B cell (primary cell): ENCODE measurements at regions not wholly inside any gene's neighbourhood (a gene's known extent, or its start where the extent isn't known, plus 50 kb on each side); places are given as distances from the start of the nearest gene placed in this dataset.

ENCODE experiments used
- ATAC-seq: fragments of 200-7000 bp; cut with Tn5 transposase; one replicate; pipeline ENCODE4 v1.10.0; 2021; ENCODE audit warnings: low read depth, mild to moderate bottlenecking, moderate number of reproducible peaks, moderate library complexity
- CTCF ChIA-PET: fragments of 350-600 bp; sonication (Branson Sonifier 250); formaldehyde crosslinking; loops from one replicate; lab custom pipeline; 2021; ENCODE audit warnings: antibody characterized with exemption, inconsistent platforms; lab: Charles Lee
- POLR2A ChIA-PET: fragments of 350-600 bp; sonication (Branson Sonifier 250); formaldehyde crosslinking; loops from one replicate; lab custom pipeline; 2021; ENCODE audit warnings: antibody characterized with exemption; lab: Charles Lee
- DNase-seq: peaks from one replicate; pipeline ENCODE4 v3.0.0; 2013
- H2AFZ ChIP-seq: 2 replicates; pipeline ENCODE4 v1.6.1; 2012; ENCODE audit warnings: mild to moderate bottlenecking, low read depth, low read length; ENCODE audit not compliant: insufficient read depth, poor library complexity, severe bottlenecking
- H3K27ac ChIP-seq, 2 donors: 1 replicate in 1 of 2; 2 replicates in 1 of 2; pipeline ENCODE4 v1.5.1; 2012 to 2013; ENCODE audit warnings: low read length in 2 of 2, mild to moderate bottlenecking in 2 of 2, moderate library complexity in 1 of 2
- H3K27me3 ChIP-seq, 4 experiments: fragments of 200-600 bp in 1 of 4; sonication (generic) in 1 of 4; replicated peaks in 1 of 4; 1 replicate in 2 of 4; 2 replicates in 2 of 4; pipeline versions ENCODE4 v1.6.1 to v1.7.0; 2013 to 2016; ENCODE audit warnings: low read length in 3 of 4, mild to moderate bottlenecking in 2 of 4, mixed read lengths in 1 of 4, moderate library complexity in 1 of 4; ENCODE audit not compliant: insufficient read depth in 4 of 4, control insufficient read depth in 3 of 4; ENCODE audit errors: control extremely low read depth in 1 of 4
- H3K36me3 ChIP-seq, 2 experiments: replicated peaks in 1 of 2; 1 replicate in 1 of 2; 2 replicates in 1 of 2; pipeline versions ENCODE4 v1.6.1 to v1.7.1; 2013; ENCODE audit warnings: low read length in 1 of 2; ENCODE audit not compliant: insufficient read depth in 2 of 2, control insufficient read depth in 1 of 2; ENCODE audit errors: control extremely low read depth in 1 of 2, extremely low read depth in 1 of 2
- H3K4me1 ChIP-seq, 2 donors: fragments of 200-600 bp in 1 of 2; sonication (generic) in 1 of 2; 1 replicate in 1 of 2; 2 replicates in 1 of 2; pipeline versions ENCODE4 v1.5.1 to v1.6.1; 2013 to 2017; ENCODE audit warnings: low read length in 2 of 2; ENCODE audit not compliant: control insufficient read depth in 2 of 2, insufficient read depth in 2 of 2
- H3K4me2 ChIP-seq: replicated peaks from 2 replicates; pipeline ENCODE3; 2012; ENCODE audit warnings: mild to moderate bottlenecking, low read depth, low read length; ENCODE audit not compliant: poor library complexity, severe bottlenecking
- H3K4me3 ChIP-seq, 5 experiments: fragments of 200-600 bp in 1 of 5; sonication (generic) in 1 of 5; 1 replicate in 3 of 5; 2 replicates in 2 of 5; pipeline versions ENCODE4 v1.5.1 to v1.7.0; 2011 to 2016; ENCODE audit warnings: low read length in 4 of 5, mild to moderate bottlenecking in 4 of 5, low read depth in 2 of 5, control low read depth in 1 of 5, moderate library complexity in 1 of 5; ENCODE audit not compliant: insufficient read depth in 1 of 5; ENCODE audit errors: control extremely low read depth in 1 of 5, extremely low read depth in 1 of 5
- H3K79me2 ChIP-seq: fragments of 200-600 bp; sonication (generic); one replicate; pipeline ENCODE4 v1.6.0; 2016; ENCODE audit warnings: low read length; ENCODE audit not compliant: control insufficient read depth, insufficient read depth
- H3K9ac ChIP-seq: fragments of 200-600 bp; sonication (generic); 2 replicates; pipeline ENCODE4 v1.6.1; 2017; ENCODE audit warnings: mild to moderate bottlenecking, low read length, moderate library complexity
- H3K9me3 ChIP-seq, 3 donors: one replicate each; pipeline versions ENCODE4 v1.6.1 to v1.7.1; 2013; ENCODE audit warnings: low read length in 2 of 3; ENCODE audit not compliant: control insufficient read depth in 2 of 3, insufficient read depth in 1 of 3; ENCODE audit errors: control extremely low read depth in 1 of 3
- H4K20me1 ChIP-seq: 2 replicates; pipeline ENCODE4 v1.6.0; 2012; ENCODE audit warnings: mild to moderate bottlenecking, low read length; ENCODE audit not compliant: insufficient read depth, control insufficient read depth, poor library complexity, severe bottlenecking
- H3K27ac Mint-ChIP-seq: one replicate; pipeline ENCODE4 v1.8.0; 2021; ENCODE audit warnings: mixed read lengths
- H3K27me3 Mint-ChIP-seq: one replicate; pipeline ENCODE4 v1.8.0; 2021; ENCODE audit warnings: mixed read lengths
- H3K4me1 Mint-ChIP-seq: one replicate; pipeline ENCODE4 v1.8.0; 2021; ENCODE audit warnings: mixed read lengths
- H3K4me3 Mint-ChIP-seq: one replicate; pipeline ENCODE4 v1.8.0; 2021; ENCODE audit warnings: mixed read lengths
- H3K9me3 Mint-ChIP-seq: one replicate; pipeline ENCODE4 v1.8.0; 2022; ENCODE audit warnings: mixed read lengths; ENCODE audit not compliant: insufficient read depth
- EZH2 ChIP-seq: IDR thresholded peaks from 2 replicates; pipeline ENCODE4 v1.6.1; 2012; ENCODE audit warnings: borderline replicate concordance, low read depth, mild to moderate bottlenecking, moderate library complexity, low read length; ENCODE audit not compliant: insufficient read depth, poor library complexity, severe bottlenecking
- WGBS: methylation state at CpG from one replicate; pipeline ENCODE4 v1.1.5; 2013; ENCODE audit warnings: missing lambda C conversion rate; ENCODE audit not compliant: insufficient coverage; 5-methylcytosine and 5-hydroxymethylcytosine counted together
- intact Hi-C: fragments of 100-400 bp; cut with micrococcal nuclease; formaldehyde crosslinking; loops from one replicate; pipeline ENCODE4 v1.10.0; 2022
- TF ChIP-seq, protein P1 (sequence below): fragments of 200-600 bp; IDR thresholded peaks from one replicate; pipeline ENCODE4 v1.8.0; 2022; ENCODE audit warnings: antibody characterized with exemption, mild to moderate bottlenecking

DNA sequence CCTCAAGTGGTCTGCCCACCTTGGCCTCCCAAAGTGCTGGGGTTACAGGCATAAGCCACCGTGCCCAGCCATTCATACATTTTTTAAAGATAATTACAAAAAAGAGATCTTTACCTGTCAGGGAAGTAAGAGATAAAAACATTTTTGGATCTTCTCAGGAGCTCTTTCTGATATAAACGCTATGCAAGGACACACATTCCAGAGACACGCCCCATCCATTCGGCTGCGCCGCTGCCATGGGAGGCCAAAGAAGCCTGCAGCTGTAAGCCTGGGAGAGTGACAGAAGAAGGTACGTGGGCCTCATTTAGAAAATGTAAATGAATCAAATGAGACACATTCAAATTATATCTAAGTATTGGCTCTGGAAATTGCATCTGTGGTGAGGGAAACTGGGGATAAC is 85.3 kb downstream of the LYZL1 start:
- Histone ChIP-seq H3K4me3 (no peak overlapping the region), H3K9ac (no peak overlapping the region), H3K4me2 (no peak overlapping the region), H3K27ac (no peak overlapping the region), H3K4me1 (no peaks in the 10 kb centered on the region), H2AFZ (no peak overlapping the region), H4K20me1 (no peaks in the 10 kb centered on the region), H3K36me3 (no peaks in the 10 kb centered on the region), H3K79me2 (no peaks in the 10 kb centered on the region), H3K27me3 (peaks cover 0 to 3% (median 0%) of the 10 kb centered on the region in 4 experiments), H3K9me3 (no peaks in the 10 kb centered on the region)
- no peaks in the 10 kb centered on the region for H3K9me3 Mint-ChIP-seq
- intact Hi-C loops, result no loop called here
- H3K4me3 Mint-ChIP-seq, result no peak overlapping the region
- DNase-seq (no peak), ATAC-seq (no peak)
- TF ChIP-seq, protein P1, sequence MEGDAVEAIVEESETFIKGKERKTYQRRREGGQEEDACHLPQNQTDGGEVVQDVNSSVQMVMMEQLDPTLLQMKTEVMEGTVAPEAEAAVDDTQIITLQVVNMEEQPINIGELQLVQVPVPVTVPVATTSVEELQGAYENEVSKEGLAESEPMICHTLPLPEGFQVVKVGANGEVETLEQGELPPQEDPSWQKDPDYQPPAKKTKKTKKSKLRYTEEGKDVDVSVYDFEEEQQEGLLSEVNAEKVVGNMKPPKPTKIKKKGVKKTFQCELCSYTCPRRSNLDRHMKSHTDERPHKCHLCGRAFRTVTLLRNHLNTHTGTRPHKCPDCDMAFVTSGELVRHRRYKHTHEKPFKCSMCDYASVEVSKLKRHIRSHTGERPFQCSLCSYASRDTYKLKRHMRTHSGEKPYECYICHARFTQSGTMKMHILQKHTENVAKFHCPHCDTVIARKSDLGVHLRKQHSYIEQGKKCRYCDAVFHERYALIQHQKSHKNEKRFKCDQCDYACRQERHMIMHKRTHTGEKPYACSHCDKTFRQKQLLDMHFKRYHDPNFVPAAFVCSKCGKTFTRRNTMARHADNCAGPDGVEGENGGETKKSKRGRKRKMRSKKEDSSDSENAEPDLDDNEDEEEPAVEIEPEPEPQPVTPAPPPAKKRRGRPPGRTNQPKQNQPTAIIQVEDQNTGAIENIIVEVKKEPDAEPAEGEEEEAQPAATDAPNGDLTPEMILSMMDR, result no peak
- TF ChIP-seq EZH2, result no peak
- peaks cover 6% of the 10 kb centered on the region for H3K27me3 Mint-ChIP-seq
- no peak overlapping the region for H3K27ac Mint-ChIP-seq
- ChIA-PET POLR2A (no interaction called here), CTCF (no interaction called here)
- WGBS, result 100% methylated on average over 5 of the region's 7 CpGs
- H3K4me1 Mint-ChIP-seq, result no peaks in the 10 kb centered on the region

DNA sequence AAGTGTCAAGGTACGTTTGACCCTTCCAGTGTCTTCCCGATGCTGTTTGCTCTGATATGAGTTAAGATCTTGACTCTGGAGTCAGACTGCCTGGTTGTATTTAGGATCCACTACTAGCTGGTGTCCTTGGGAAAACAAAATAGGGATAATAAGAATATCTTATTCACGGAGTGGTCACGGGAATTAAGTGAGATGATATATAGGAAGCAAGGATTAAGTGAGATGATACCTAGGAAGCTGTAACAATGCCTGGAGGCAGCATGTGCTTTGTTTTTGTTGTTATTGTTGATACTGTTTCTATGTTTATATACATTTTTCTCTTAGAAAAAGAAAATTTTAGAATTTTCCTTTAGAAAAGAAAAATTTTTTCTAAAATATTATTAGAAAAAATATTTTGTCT is 87.0 kb downstream of the LYZL1 start:
- ChIA-PET CTCF (interaction anchor here (0.8 kb wide), 1 partner anchor 10 kb away, joined by 5 read pairs; no protein-coding TSS in a partner anchor), POLR2A (no interaction called here)
- Mint-ChIP-seq H3K4me3 (no peak overlapping the region), H3K27ac (no peak overlapping the region), H3K4me1 (no peaks in the 10 kb centered on the region), H3K9me3 (no peaks in the 10 kb centered on the region), H3K27me3 (peaks cover 4% of the 10 kb centered on the region)
- H3K36me3 ChIP-seq, result no peaks in the 10 kb centered on the region
- no peak for TF ChIP-seq EZH2
- H3K27ac ChIP-seq, result no peak overlapping the region
- DNase-seq, result no peak
- H3K4me1 ChIP-seq, result no peaks in the 10 kb centered on the region
- WGBS, result 77% methylated on average over 4 of the region's 4 CpGs
- intact Hi-C loops, result no loop called here
- H3K9me3 ChIP-seq, result no peaks in the 10 kb centered on the region
- H3K27me3 ChIP-seq, result peaks cover 0 to 3% (median 0%) of the 10 kb centered on the region in 4 experiments
- H3K4me3 ChIP-seq, result no peak overlapping the region
- no peak overlapping the region for H3K4me2 ChIP-seq
- ATAC-seq, result no peak
- no peaks in the 10 kb centered on the region for H4K20me1 ChIP-seq
- no peak overlapping the region for H3K9ac ChIP-seq
- no peaks in the 10 kb centered on the region for H3K79me2 ChIP-seq
- no peak overlapping the region for H2AFZ ChIP-seq
